Kidney (tissue), 13 donors: ENCODE measurements at regions not wholly inside any gene's neighbourhood (a gene's known extent, or its start where the extent isn't known, plus 50 kb on each side); places are given as distances from the start of the nearest gene placed in this dataset.
A peak's percentile ranks its signal among the peaks of the same experiment; 100 is the strongest.

Source experiments
- DNase-seq, 5 donors: peaks; one replicate each; pipeline ENCODE4 v3.0.0-alpha.2; 2013 to 2020
- FAIRE-seq: peaks from 2 replicates; lab custom pipeline; 2012; peaks lifted over from hg19 to GRCh38; lab: Jason Lieb, UNC
- H3K27ac ChIP-seq, 2 donors: one replicate each; pipeline ENCODE4 v1.7.0; 2013; ENCODE audit warnings: low read depth in 2 of 2, low read length in 2 of 2, inconsistent platforms in 1 of 2
- H3K27me3 ChIP-seq: one replicate; pipeline ENCODE4 v1.7.1; 2013; ENCODE audit warnings: low read length, inconsistent platforms; ENCODE audit not compliant: control insufficient read depth, insufficient read depth
- H3K36me3 ChIP-seq, 3 donors: one replicate each; pipeline versions ENCODE4 v1.7.0 to v1.7.1; 2013; ENCODE audit warnings: low read length in 3 of 3, control low read depth in 1 of 3, inconsistent platforms in 1 of 3; ENCODE audit not compliant: insufficient read depth in 3 of 3, control insufficient read depth in 2 of 3
- H3K4me1 ChIP-seq, 3 donors: one replicate each; pipeline versions ENCODE4 v1.7.0 to v1.7.1; 2013; ENCODE audit warnings: low read length in 3 of 3, inconsistent platforms in 1 of 3, low read depth in 1 of 3; ENCODE audit not compliant: control insufficient read depth in 2 of 3, insufficient read depth in 2 of 3
- H3K4me3 ChIP-seq, 3 donors: one replicate each; pipeline versions ENCODE4 v1.7.0 to v1.8.1; 2013; ENCODE audit warnings: low read length in 3 of 3, control low read depth in 1 of 3, inconsistent platforms in 1 of 3
- H3K9ac ChIP-seq, 3 donors: one replicate each; pipeline versions ENCODE4 v1.7.0 to v1.7.1; 2013; ENCODE audit warnings: low read length in 3 of 3, control low read depth in 1 of 3, inconsistent platforms in 1 of 3
- H3K9me3 ChIP-seq, 3 donors: one replicate each; pipeline versions ENCODE4 v1.7.0 to v1.7.1; 2013; ENCODE audit warnings: low read length in 3 of 3, control low read depth in 1 of 3, inconsistent platforms in 1 of 3; ENCODE audit not compliant: control insufficient read depth in 2 of 3, insufficient read depth in 1 of 3
- intact Hi-C: fragments of 100-400 bp; cut with DNase I; formaldehyde crosslinking; loops from one replicate; pipeline ENCODE4 v1.11.1; 2022
- TF ChIP-seq, protein P1 (sequence below): IDR thresholded peaks from 3 replicates; pipeline ENCODE4 v1.5.1; 2012; ENCODE audit warnings: mild to moderate bottlenecking, moderate library complexity, borderline replicate concordance; ENCODE audit not compliant: insufficient read depth; ENCODE audit errors: extremely low read depth
- donor health status: control.
- donor health status: control.
- donor health status: control.
- donor health status: control.
- donor health status: control.
- donor health status: DM: yes; HTN: yes; CAD: no.
- donor health status: Normal renal cell carcinoma (clear cell type).

DNA sequence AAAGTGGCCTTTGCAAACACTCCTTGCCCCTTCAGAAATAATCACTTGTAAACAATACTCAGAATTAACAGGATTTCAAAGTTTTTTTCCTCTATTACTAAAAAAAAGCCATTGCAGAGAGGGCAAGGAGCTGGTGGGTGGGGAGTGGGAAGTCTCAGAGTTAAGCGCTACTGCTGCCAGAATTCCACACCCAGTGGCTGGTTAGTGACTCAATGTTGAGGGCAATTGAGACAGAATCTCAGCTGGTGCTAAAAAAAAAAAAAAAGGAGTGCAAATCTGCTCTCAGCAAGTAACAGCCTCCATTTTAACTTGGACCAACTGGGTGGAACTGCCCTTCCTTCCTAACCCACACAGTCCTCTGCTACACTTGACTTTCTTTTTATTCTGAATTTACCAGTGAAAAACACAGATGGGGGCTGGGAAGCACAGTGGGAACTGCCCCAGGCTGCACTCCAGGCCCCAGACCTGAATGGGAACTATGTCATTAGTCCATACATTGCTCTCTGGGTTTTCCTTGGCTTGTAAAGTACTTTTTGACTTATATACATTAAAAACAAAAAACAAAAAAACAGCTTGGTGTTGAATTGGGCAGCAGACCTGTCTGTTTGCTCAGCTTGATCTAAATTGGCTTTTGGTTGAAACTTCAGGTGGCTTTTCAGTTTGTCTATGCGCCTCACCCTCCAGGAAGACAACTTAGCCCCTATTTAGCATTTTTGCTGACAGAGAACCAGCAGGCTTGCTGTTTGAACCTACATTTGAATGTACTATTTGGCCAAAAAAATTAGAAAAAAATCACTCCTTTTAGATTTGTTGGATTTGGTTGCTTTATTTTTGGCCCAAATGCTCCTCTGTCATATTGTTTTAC lies 357.8 kb upstream of the TBL1XR1 start:
- intact Hi-C loops, result no loop called here

DNA sequence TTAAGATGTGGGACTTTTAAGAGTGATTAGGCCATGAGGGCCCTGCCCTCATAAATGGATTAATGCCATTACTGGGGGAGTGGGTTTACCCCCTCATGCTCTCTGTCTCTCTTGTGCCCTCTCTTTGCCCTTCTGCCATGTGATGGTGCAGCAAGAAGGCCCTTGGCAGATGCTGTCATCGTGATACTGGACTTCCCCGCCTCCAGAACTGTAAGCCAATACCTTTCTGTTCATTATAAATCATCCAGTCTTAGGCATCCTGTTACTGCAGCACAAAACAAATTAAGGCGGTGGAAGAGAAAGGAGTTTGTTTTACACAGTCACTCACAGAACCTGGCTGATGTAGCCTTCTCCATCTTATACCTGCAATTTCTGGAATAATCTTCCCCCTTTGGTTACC lies 360.3 kb upstream of the TBL1XR1 start:
- Histone ChIP-seq H3K4me3 (no peak overlapping the region), H3K9me3 (no peaks in the 10 kb centered on the region), H3K4me1 (no peaks in the 10 kb centered on the region), H3K9ac (no peak overlapping the region), H3K36me3 (no peaks in the 10 kb centered on the region), H3K27ac (no peak overlapping the region), H3K27me3 (no peaks in the 10 kb centered on the region)
- FAIRE-seq (no peak), DNase-seq (peak in 4 of 5 donors; percentile 56 to 83 (median 70))
- intact Hi-C loops, result no loop called here
- TF ChIP-seq, protein P1, sequence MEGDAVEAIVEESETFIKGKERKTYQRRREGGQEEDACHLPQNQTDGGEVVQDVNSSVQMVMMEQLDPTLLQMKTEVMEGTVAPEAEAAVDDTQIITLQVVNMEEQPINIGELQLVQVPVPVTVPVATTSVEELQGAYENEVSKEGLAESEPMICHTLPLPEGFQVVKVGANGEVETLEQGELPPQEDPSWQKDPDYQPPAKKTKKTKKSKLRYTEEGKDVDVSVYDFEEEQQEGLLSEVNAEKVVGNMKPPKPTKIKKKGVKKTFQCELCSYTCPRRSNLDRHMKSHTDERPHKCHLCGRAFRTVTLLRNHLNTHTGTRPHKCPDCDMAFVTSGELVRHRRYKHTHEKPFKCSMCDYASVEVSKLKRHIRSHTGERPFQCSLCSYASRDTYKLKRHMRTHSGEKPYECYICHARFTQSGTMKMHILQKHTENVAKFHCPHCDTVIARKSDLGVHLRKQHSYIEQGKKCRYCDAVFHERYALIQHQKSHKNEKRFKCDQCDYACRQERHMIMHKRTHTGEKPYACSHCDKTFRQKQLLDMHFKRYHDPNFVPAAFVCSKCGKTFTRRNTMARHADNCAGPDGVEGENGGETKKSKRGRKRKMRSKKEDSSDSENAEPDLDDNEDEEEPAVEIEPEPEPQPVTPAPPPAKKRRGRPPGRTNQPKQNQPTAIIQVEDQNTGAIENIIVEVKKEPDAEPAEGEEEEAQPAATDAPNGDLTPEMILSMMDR, result no peak

More for the DNA sequence above, 357.8 kb upstream of the TBL1XR1 start:
- H3K4me1 ChIP-seq, result no peaks in the 10 kb centered on the region
- DNase-seq (no peak), FAIRE-seq (no peak)
- no peaks in the 10 kb centered on the region for H3K27me3 ChIP-seq
- H3K4me3 ChIP-seq, result no peak overlapping the region
- no peaks in the 10 kb centered on the region for H3K9me3 ChIP-seq
- no peak overlapping the region for H3K9ac ChIP-seq
- H3K27ac ChIP-seq, result no peak overlapping the region
- TF ChIP-seq, protein P1, result no peak
- no peaks in the 10 kb centered on the region for H3K36me3 ChIP-seq

DNA sequence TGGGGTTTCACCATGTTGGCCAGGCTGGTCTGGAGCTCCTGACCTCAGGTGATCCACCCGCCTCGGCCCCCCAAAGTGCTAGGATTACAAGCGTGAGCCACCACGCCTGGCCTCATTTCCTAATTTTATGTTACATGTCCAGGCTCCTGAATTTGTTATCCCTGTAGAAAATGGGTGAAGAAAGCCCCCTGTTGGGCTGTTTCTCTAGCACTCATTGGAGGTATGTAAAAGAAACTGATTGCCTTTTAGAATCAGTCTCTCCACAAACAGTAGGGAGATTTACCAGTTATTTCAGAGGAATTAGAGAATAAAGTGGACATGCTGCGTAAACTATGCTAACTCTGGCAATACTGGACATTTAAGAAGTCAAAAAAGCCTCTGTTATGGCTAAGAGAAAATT lies 364.1 kb upstream of the TBL1XR1 start:
- Histone ChIP-seq H3K4me1 (no peaks in the 10 kb centered on the region), H3K27ac (no peak overlapping the region), H3K36me3 (no peaks in the 10 kb centered on the region), H3K27me3 (no peaks in the 10 kb centered on the region), H3K9ac (no peak overlapping the region), H3K9me3 (no peaks in the 10 kb centered on the region), H3K4me3 (no peak overlapping the region)
- intact Hi-C loops, result no loop called here
- FAIRE-seq (no peak), DNase-seq (no peak)
- TF ChIP-seq, protein P1, result no peak
